PFSK-1 (cell line): ENCODE measurements at regions not wholly inside any gene's neighbourhood (a gene's known extent, or its start where the extent isn't known, plus 50 kb on each side); places are given as distances from the start of the nearest gene placed in this dataset.

ENCODE experiments used
- FOXP2 ChIP-seq: optimal IDR thresholded peaks from 2 replicates; pipeline ENCODE3; 2011; ENCODE audit warnings: borderline replicate concordance, control low read depth, inconsistent platforms; ENCODE audit not compliant: insufficient read depth; ENCODE audit errors: extremely low read length, extremely low read depth
- POLR2AphosphoS5 ChIP-seq: IDR thresholded peaks from 2 replicates; pipeline ENCODE4 v1.6.1; 2012; ENCODE audit warnings: low read depth, mild to moderate bottlenecking, control low read depth, low read length, moderate library complexity
- SIN3A ChIP-seq: IDR thresholded peaks from 2 replicates; pipeline ENCODE4 v1.6.1; 2012; ENCODE audit warnings: mild to moderate bottlenecking, low read length, moderate library complexity, borderline replicate concordance; ENCODE audit not compliant: insufficient read depth
- TAF1 ChIP-seq: IDR thresholded peaks from 2 replicates; pipeline ENCODE4 v1.6.1; 2012; ENCODE audit warnings: low read length, control low read depth, borderline replicate concordance; ENCODE audit not compliant: insufficient read depth
- TF ChIP-seq, protein P1 (sequence below), 2 experiments: IDR thresholded peaks; 2 replicates each; pipeline versions ENCODE4 v1.6.1 to v1.8.0; 2011 to 2012; ENCODE audit warnings: low read depth in 2 of 2, low read length in 2 of 2, control low read depth in 1 of 2, inconsistent platforms in 1 of 2, mild to moderate bottlenecking in 1 of 2, moderate library complexity in 1 of 2; ENCODE audit not compliant: insufficient read depth in 1 of 2

DNA sequence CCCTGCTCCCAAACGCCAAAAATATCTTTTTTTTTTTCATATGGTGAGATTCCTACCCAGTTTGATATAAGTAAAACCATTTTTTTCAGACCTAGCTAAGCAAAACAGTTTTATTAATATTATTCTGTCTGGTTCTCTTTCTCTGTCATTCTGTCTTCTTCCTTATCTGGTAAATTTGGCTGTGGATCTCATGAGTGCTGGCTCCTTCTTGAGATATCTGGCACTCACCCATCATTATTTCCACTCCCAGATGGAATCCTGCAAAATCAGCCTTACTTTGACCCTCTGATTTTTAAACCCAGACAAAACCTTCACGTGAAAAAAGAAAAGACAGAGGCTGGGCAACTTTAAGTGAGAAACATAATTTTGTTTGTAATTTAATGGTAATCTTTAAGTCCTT, 373.6 kb downstream of the NYAP2 start:
- TF ChIP-seq, protein P1, sequence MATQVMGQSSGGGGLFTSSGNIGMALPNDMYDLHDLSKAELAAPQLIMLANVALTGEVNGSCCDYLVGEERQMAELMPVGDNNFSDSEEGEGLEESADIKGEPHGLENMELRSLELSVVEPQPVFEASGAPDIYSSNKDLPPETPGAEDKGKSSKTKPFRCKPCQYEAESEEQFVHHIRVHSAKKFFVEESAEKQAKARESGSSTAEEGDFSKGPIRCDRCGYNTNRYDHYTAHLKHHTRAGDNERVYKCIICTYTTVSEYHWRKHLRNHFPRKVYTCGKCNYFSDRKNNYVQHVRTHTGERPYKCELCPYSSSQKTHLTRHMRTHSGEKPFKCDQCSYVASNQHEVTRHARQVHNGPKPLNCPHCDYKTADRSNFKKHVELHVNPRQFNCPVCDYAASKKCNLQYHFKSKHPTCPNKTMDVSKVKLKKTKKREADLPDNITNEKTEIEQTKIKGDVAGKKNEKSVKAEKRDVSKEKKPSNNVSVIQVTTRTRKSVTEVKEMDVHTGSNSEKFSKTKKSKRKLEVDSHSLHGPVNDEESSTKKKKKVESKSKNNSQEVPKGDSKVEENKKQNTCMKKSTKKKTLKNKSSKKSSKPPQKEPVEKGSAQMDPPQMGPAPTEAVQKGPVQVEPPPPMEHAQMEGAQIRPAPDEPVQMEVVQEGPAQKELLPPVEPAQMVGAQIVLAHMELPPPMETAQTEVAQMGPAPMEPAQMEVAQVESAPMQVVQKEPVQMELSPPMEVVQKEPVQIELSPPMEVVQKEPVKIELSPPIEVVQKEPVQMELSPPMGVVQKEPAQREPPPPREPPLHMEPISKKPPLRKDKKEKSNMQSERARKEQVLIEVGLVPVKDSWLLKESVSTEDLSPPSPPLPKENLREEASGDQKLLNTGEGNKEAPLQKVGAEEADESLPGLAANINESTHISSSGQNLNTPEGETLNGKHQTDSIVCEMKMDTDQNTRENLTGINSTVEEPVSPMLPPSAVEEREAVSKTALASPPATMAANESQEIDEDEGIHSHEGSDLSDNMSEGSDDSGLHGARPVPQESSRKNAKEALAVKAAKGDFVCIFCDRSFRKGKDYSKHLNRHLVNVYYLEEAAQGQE (IDR thresholded peaks at IDR 0.05; ENCODE audit: insufficient read depth in 1 of 2, low read depth in 2 of 2, low read length in 2 of 2): no peak
- TF ChIP-seq POLR2AphosphoS5: no peak
- TF ChIP-seq TAF1: no peak
- no peak for TF ChIP-seq SIN3A
- TF ChIP-seq FOXP2: no peak
